DND-41 (cell line): ENCODE measurements at regions not wholly inside any gene's neighbourhood (a gene's known extent, or its start where the extent isn't known, plus 50 kb on each side); places are given as distances from the start of the nearest gene placed in this dataset.

ENCODE experiments used
- ATAC-seq: fragments of 200-7000 bp; cut with Tn5 transposase; 3 replicates; pipeline ENCODE4 v1.9.1; 2021; ENCODE audit warnings: low read depth; ENCODE audit not compliant: insufficient read depth
- DNase-seq: peaks from one replicate; pipeline ENCODE4 v3.0.0-alpha.2; 2020
- H2AFZ ChIP-seq: 2 replicates; pipeline ENCODE4 v1.6.0; 2012; ENCODE audit warnings: low read depth, low read length
- H3K27ac ChIP-seq: 2 replicates; pipeline ENCODE4 v1.5.1; 2012; ENCODE audit warnings: low read length, inconsistent platforms
- H3K27me3 ChIP-seq: fragments of 200-600 bp; sonication (generic); 2 replicates; pipeline ENCODE4 v1.6.0; 2012; ENCODE audit warnings: low read length, mild to moderate bottlenecking, inconsistent platforms; ENCODE audit not compliant: insufficient read depth, poor library complexity
- H3K36me3 ChIP-seq: 2 replicates; pipeline ENCODE4 v1.5.1; 2012; ENCODE audit warnings: low read length, inconsistent platforms; ENCODE audit not compliant: insufficient read depth
- H3K4me1 ChIP-seq: 2 replicates; pipeline ENCODE4 v1.5.1; 2012; ENCODE audit warnings: mild to moderate bottlenecking, low read length; ENCODE audit not compliant: insufficient read depth
- H3K4me2 ChIP-seq: 2 replicates; pipeline ENCODE4 v1.6.0; 2012; ENCODE audit warnings: mild to moderate bottlenecking, moderate library complexity, low read length, inconsistent platforms; ENCODE audit not compliant: insufficient read depth
- H3K4me3 ChIP-seq, 2 experiments: fragments of 200-600 bp in 1 of 2; shearing (Covaris generic) in 1 of 2; 2 replicates each; pipeline ENCODE4 v1.5.1; 2012 to 2016; ENCODE audit warnings: inconsistent platforms in 2 of 2, low read length in 2 of 2, mild to moderate bottlenecking in 2 of 2, low read depth in 1 of 2, moderate library complexity in 1 of 2
- H3K79me2 ChIP-seq: 2 replicates; pipeline ENCODE4 v1.6.0; 2012; ENCODE audit warnings: low read length, inconsistent platforms; ENCODE audit not compliant: insufficient read depth
- H3K9ac ChIP-seq: 2 replicates; pipeline ENCODE4 v1.6.0; 2012; ENCODE audit warnings: low read depth, mild to moderate bottlenecking, inconsistent platforms, low read length, moderate library complexity
- H3K9me3 ChIP-seq: 2 replicates; pipeline ENCODE4 v1.5.1; 2012; ENCODE audit warnings: low read length, moderate library complexity, mild to moderate bottlenecking, inconsistent platforms; ENCODE audit not compliant: insufficient read depth, severe bottlenecking
- H4K20me1 ChIP-seq: 2 replicates; pipeline ENCODE4 v1.6.0; 2012; ENCODE audit warnings: low read length; ENCODE audit not compliant: insufficient read depth
- CTCF ChIP-seq: IDR thresholded peaks from 2 replicates; pipeline ENCODE4 v1.5.1; 2012; ENCODE audit warnings: borderline replicate concordance, low read length, moderate library complexity, mild to moderate bottlenecking; ENCODE audit not compliant: poor library complexity, severe bottlenecking; ENCODE audit errors: extremely low read depth
- EZH2 ChIP-seq: IDR thresholded peaks from 3 replicates; pipeline ENCODE4 v1.6.1; 2012; ENCODE audit warnings: borderline replicate concordance, low read depth, mild to moderate bottlenecking, moderate library complexity, low read length, inconsistent platforms; ENCODE audit not compliant: severe bottlenecking

- no peak overlapping the region for H3K9ac ChIP-seq
- DNase-seq (no peak), ATAC-seq (no peak)
- H3K79me2 ChIP-seq, result no peaks in the 10 kb centered on the region
- no peak overlapping the region for H3K4me3 ChIP-seq
- no peaks in the 10 kb centered on the region for H3K36me3 ChIP-seq
- H3K4me1 ChIP-seq, result no peaks in the 10 kb centered on the region
- TF ChIP-seq CTCF, result no peak
- TF ChIP-seq EZH2, result no peak
- no peaks in the 10 kb centered on the region for H4K20me1 ChIP-seq
- H2AFZ ChIP-seq, result no peak overlapping the region
- H3K9me3 ChIP-seq, result no peaks in the 10 kb centered on the region
- H3K4me2 ChIP-seq, result no peak overlapping the region
- no peak overlapping the region for H3K27ac ChIP-seq
- H3K27me3 ChIP-seq, result no peaks in the 10 kb centered on the region
Observed at GRCh38 chr12:114974333-114974732, 290.4 kb upstream of the TBX3 start.

- no peak overlapping the region for H2AFZ ChIP-seq
- no peak overlapping the region for H3K4me3 ChIP-seq
- DNase-seq, result no peak
- H3K4me2 ChIP-seq, result no peak overlapping the region
- no peak overlapping the region for H3K27ac ChIP-seq
- H3K9me3 ChIP-seq, result no peaks in the 10 kb centered on the region
- no peaks in the 10 kb centered on the region for H3K4me1 ChIP-seq
- no peaks in the 10 kb centered on the region for H3K27me3 ChIP-seq
- no peak for ATAC-seq
- no peaks in the 10 kb centered on the region for H3K79me2 ChIP-seq
- TF ChIP-seq EZH2 (no peak), CTCF (no peak)
- no peak overlapping the region for H3K9ac ChIP-seq
- H4K20me1 ChIP-seq, result no peaks in the 10 kb centered on the region
- no peaks in the 10 kb centered on the region for H3K36me3 ChIP-seq
Observed at GRCh38 chr12:114968727-114969126, 284.8 kb upstream of the TBX3 start.

- H2AFZ ChIP-seq, result no peak overlapping the region
- no peaks in the 10 kb centered on the region for H3K9me3 ChIP-seq
- H3K79me2 ChIP-seq, result no peaks in the 10 kb centered on the region
- no peak overlapping the region for H3K4me2 ChIP-seq
- H3K4me3 ChIP-seq, result no peak overlapping the region
- no peak overlapping the region for H3K27ac ChIP-seq
- no peaks in the 10 kb centered on the region for H4K20me1 ChIP-seq
- H3K27me3 ChIP-seq, result no peaks in the 10 kb centered on the region
- no peaks in the 10 kb centered on the region for H3K36me3 ChIP-seq
- no peaks in the 10 kb centered on the region for H3K4me1 ChIP-seq
- ATAC-seq (no peak), DNase-seq (no peak)
- no peak for TF ChIP-seq CTCF
- TF ChIP-seq EZH2, result no peak
- no peak overlapping the region for H3K9ac ChIP-seq
Observed at GRCh38 chr12:114967151-114967550, 283.2 kb upstream of the TBX3 start.

- no peak overlapping the region for H2AFZ ChIP-seq
- no peaks in the 10 kb centered on the region for H4K20me1 ChIP-seq
- H3K27ac ChIP-seq, result no peak overlapping the region
- H3K36me3 ChIP-seq, result no peaks in the 10 kb centered on the region
- H3K79me2 ChIP-seq, result no peaks in the 10 kb centered on the region
- H3K4me1 ChIP-seq, result no peaks in the 10 kb centered on the region
- ATAC-seq (no peak), DNase-seq (no peak)
- no peak overlapping the region for H3K9ac ChIP-seq
- H3K4me2 ChIP-seq, result no peak overlapping the region
- TF ChIP-seq CTCF (no peak), EZH2 (no peak)
- H3K27me3 ChIP-seq, result no peaks in the 10 kb centered on the region
- H3K9me3 ChIP-seq, result no peaks in the 10 kb centered on the region
- H3K4me3 ChIP-seq, result no peak overlapping the region
Observed at GRCh38 chr12:114964841-114965240, 280.9 kb upstream of the TBX3 start.
